Activated naive CD4-positive, alpha-beta T cell treated with anti-CD3 and anti-CD28 coated beads, Interleukin-2, amount 10 ng/mL, durations not matched to agents 7 days and 5 days (primary cell): ENCODE measurements at regions not wholly inside any gene's neighbourhood (a gene's known extent, or its start where the extent isn't known, plus 50 kb on each side); places are given as distances from the start of the nearest gene placed in this dataset.

Experiments used
- CTCF ChIA-PET: fragments of 350-600 bp; sonication (Branson Sonifier 250); formaldehyde crosslinking; loops from one replicate; lab custom pipeline; 2021; ENCODE audit warnings: antibody characterized with exemption; lab: Charles Lee
- DNase-seq: peaks from one replicate; pipeline ENCODE4 v3.0.0-alpha.2; 2020
- H3K27ac Mint-ChIP-seq: one replicate; pipeline ENCODE4 v1.8.0; 2021; ENCODE audit warnings: mild to moderate bottlenecking, moderate library complexity, mixed read lengths
- H3K27me3 Mint-ChIP-seq: one replicate; pipeline ENCODE4 v1.8.0; 2021; ENCODE audit warnings: mild to moderate bottlenecking, mixed read lengths
- H3K36me3 Mint-ChIP-seq: one replicate; pipeline ENCODE4 v1.8.0; 2021; ENCODE audit warnings: mixed read lengths
- H3K4me1 Mint-ChIP-seq: one replicate; pipeline ENCODE4 v1.8.0; 2021; ENCODE audit warnings: mixed read lengths
- H3K4me3 Mint-ChIP-seq: one replicate; pipeline ENCODE4 v1.8.0; 2021; ENCODE audit warnings: mild to moderate bottlenecking, moderate library complexity, mixed read lengths
- H3K9me3 Mint-ChIP-seq: one replicate; pipeline ENCODE4 v1.8.0; 2021; ENCODE audit warnings: mixed read lengths

- H3K4me3 Mint-ChIP-seq, result no peak overlapping the region
- no peak for DNase-seq
- no peaks in the 10 kb centered on the region for H3K27me3 Mint-ChIP-seq
- no peaks in the 10 kb centered on the region for H3K36me3 Mint-ChIP-seq
- no peaks in the 10 kb centered on the region for H3K9me3 Mint-ChIP-seq
- CTCF ChIA-PET, result no interaction called here
- no peak overlapping the region for H3K27ac Mint-ChIP-seq
- no peaks in the 10 kb centered on the region for H3K4me1 Mint-ChIP-seq
Measured at GRCh38 chr2:138116456-138116855, 152.2 kb downstream of the HNMT start.

GRCh38 chr2:138121666-138122661 is 157.7 kb downstream of the HNMT start:
- Mint-ChIP-seq H3K27me3 (no peaks in the 10 kb centered on the region), H3K4me1 (no peaks in the 10 kb centered on the region), H3K27ac (no peak overlapping the region), H3K4me3 (no peak overlapping the region), H3K9me3 (no peaks in the 10 kb centered on the region), H3K36me3 (no peaks in the 10 kb centered on the region)
- CTCF ChIA-PET, result no interaction called here
- no peak for DNase-seq

DNA sequence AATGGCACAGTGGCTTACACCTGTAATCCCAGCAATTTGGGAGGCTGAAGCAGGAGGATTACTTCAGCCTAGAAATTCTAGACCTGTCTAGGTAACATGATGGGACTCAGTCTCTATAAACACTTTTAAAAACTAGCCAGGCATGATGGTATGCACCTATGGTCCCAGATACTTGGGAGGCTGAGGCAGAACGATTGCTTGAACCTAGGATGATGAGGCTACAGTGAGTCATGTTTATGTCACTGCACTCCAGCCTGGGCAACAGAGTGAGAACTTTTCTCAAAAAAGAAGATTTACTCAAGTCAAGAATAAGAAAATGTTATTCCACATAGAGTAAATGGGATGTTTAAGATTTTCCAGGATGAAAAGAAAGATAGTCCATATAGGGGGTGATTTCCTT is 158.6 kb downstream of the HNMT start:
- Mint-ChIP-seq H3K4me3 (no peak overlapping the region), H3K27ac (no peak overlapping the region), H3K27me3 (no peaks in the 10 kb centered on the region), H3K9me3 (no peaks in the 10 kb centered on the region), H3K4me1 (no peaks in the 10 kb centered on the region), H3K36me3 (no peaks in the 10 kb centered on the region)
- no peak for DNase-seq
- CTCF ChIA-PET, result no interaction called here

DNA sequence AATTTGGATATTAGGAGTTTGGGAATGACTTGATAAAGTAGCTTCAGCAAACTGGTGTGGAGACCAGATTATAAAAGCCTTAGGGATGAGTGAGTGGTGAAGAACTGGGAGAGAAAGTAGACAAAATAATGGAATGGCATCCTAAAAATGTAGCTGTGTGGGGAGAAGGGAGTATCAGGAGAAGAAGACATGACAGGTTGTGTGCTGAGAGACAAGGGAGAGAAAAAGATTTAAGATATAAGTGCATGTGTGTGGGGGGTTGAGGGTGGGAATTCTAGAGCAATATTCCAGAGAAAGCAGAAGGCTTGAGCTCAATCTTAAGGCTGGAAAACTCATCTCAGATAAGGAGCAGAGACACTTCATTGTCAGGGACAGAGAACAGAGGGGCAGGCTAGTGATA is 159.5 kb downstream of the HNMT start:
- no peak for DNase-seq
- Mint-ChIP-seq H3K4me3 (no peak overlapping the region), H3K27ac (no peak overlapping the region), H3K27me3 (no peaks in the 10 kb centered on the region), H3K4me1 (no peaks in the 10 kb centered on the region), H3K36me3 (no peaks in the 10 kb centered on the region), H3K9me3 (no peaks in the 10 kb centered on the region)
- CTCF ChIA-PET, result no interaction called here

- Mint-ChIP-seq H3K4me3 (no peak overlapping the region), H3K27ac (no peak overlapping the region), H3K36me3 (no peaks in the 10 kb centered on the region), H3K27me3 (no peaks in the 10 kb centered on the region), H3K4me1 (no peaks in the 10 kb centered on the region), H3K9me3 (no peaks in the 10 kb centered on the region)
- CTCF ChIA-PET, result no interaction called here
- no peak for DNase-seq
Measured at GRCh38 chr2:138124521-138124920, 160.2 kb downstream of the HNMT start.

GRCh38 chr2:138125306-138126288 is 161.3 kb downstream of the HNMT start:
- Mint-ChIP-seq H3K4me1 (no peaks in the 10 kb centered on the region), H3K9me3 (no peaks in the 10 kb centered on the region), H3K27ac (no peak overlapping the region), H3K27me3 (no peaks in the 10 kb centered on the region), H3K4me3 (no peak overlapping the region), H3K36me3 (no peaks in the 10 kb centered on the region)
- DNase-seq, result no peak
- CTCF ChIA-PET, result no interaction called here

DNA sequence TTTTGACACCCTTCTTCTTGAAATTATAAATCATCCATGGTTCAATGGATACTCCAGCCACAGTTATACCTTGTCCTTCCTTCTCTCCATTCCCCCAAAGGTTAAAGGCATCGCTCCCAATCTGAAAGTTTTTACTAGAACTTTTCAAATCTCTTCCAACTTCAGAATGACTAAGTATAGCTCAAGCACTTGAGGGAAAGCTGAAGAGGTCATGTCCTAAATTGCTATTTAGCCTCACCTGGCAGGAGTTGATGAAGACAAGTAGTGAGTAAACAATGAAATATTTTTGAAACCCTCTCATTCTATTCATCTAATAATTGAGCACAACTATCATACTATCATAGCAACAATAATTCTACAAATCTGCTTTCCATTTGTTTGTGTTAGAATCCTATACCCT is 167.8 kb downstream of the HNMT start:
- no peaks in the 10 kb centered on the region for H3K4me1 Mint-ChIP-seq
- H3K4me3 Mint-ChIP-seq, result no peak overlapping the region
- H3K9me3 Mint-ChIP-seq, result no peaks in the 10 kb centered on the region
- H3K36me3 Mint-ChIP-seq, result no peaks in the 10 kb centered on the region
- no peaks in the 10 kb centered on the region for H3K27me3 Mint-ChIP-seq
- H3K27ac Mint-ChIP-seq, result no peak overlapping the region
- CTCF ChIA-PET, result no interaction called here
- DNase-seq, result no peak

GRCh38 chr2:138137949-138138348 is 173.7 kb downstream of the HNMT start:
- CTCF ChIA-PET, result no interaction called here
- H3K9me3 Mint-ChIP-seq, result no peaks in the 10 kb centered on the region
- no peaks in the 10 kb centered on the region for H3K36me3 Mint-ChIP-seq
- no peak for DNase-seq
- H3K27me3 Mint-ChIP-seq, result no peaks in the 10 kb centered on the region
- H3K27ac Mint-ChIP-seq, result no peak overlapping the region
- H3K4me1 Mint-ChIP-seq, result no peaks in the 10 kb centered on the region
- no peak overlapping the region for H3K4me3 Mint-ChIP-seq

- no peak for DNase-seq
- no peaks in the 10 kb centered on the region for H3K4me1 Mint-ChIP-seq
- no peak overlapping the region for H3K4me3 Mint-ChIP-seq
- no peaks in the 10 kb centered on the region for H3K27me3 Mint-ChIP-seq
- H3K36me3 Mint-ChIP-seq, result no peaks in the 10 kb centered on the region
- CTCF ChIA-PET, result no interaction called here
- no peak overlapping the region for H3K27ac Mint-ChIP-seq
- no peaks in the 10 kb centered on the region for H3K9me3 Mint-ChIP-seq
Measured at GRCh38 chr2:138147796-138148195, 183.5 kb downstream of the HNMT start.

DNA sequence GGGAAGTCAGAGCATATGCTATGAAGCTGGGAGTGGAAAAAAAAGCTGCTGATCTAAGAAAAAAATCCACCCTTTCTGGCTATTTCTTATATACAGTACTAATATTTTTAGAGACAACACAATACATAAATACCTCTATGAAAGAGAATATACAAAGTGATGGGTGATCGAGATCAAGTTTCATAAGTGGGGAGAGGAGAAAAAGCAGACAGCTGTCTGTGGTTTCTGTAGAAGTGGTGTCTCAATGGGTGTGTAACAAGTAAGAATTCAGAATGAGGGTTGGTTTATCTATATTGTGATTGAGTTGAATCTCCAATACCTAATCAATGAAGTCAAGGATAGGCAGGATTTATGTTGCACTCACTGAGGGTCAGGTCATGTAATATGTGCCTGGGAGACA is 191.0 kb downstream of the HNMT start:
- CTCF ChIA-PET, result no interaction called here

DNA sequence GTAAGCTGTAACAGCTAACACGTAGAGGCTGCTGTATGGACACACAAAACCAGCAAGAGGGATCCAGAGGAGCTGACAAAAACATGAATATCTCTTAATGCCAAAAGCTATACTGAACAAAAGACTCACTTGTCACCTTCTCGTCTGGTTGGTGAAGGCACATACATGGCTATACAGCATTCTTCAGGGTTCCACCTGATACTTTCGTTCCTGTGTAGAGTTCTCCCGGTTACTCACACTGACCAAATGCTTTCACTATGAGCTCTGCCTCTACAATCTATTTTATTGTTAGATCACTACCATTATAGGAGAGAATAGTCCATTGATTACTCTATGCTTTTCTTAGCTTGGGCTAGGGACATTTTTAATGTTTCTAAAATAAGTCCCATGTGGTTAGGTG is 193.1 kb downstream of the HNMT start:
- DNase-seq, result no peak
- no peaks in the 10 kb centered on the region for H3K27me3 Mint-ChIP-seq
- H3K9me3 Mint-ChIP-seq, result no peaks in the 10 kb centered on the region
- no peaks in the 10 kb centered on the region for H3K36me3 Mint-ChIP-seq
- CTCF ChIA-PET, result no interaction called here
- no peaks in the 10 kb centered on the region for H3K4me1 Mint-ChIP-seq
- no peak overlapping the region for H3K4me3 Mint-ChIP-seq
- no peak overlapping the region for H3K27ac Mint-ChIP-seq

More for the DNA sequence above, 191.0 kb downstream of the HNMT start:
- Mint-ChIP-seq H3K36me3 (no peaks in the 10 kb centered on the region), H3K27ac (no peak overlapping the region), H3K9me3 (no peaks in the 10 kb centered on the region), H3K4me1 (no peaks in the 10 kb centered on the region), H3K4me3 (no peak overlapping the region), H3K27me3 (no peaks in the 10 kb centered on the region)
- no peak for DNase-seq

DNA sequence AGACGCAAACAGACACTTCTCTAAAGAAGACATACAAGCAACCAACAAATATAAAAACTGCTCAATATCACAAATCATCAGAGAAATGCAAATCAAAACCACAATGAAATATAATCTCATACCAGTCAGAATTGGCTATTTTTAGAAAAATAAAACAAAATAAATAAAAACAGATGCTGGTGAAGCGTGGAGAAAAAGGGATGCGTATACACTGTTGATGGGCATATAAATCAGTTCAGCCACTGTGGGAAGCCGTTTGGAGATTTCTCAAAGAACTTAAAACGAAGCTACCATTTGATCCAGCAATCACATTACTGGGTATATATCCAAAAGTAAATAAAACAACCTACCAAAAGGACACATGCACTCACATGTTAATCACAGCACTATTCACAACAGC is 206.2 kb downstream of the HNMT start:
- H3K9me3 Mint-ChIP-seq, result no peaks in the 10 kb centered on the region
- H3K36me3 Mint-ChIP-seq, result no peaks in the 10 kb centered on the region
- CTCF ChIA-PET, result no interaction called here
- no peak overlapping the region for H3K27ac Mint-ChIP-seq
- H3K4me1 Mint-ChIP-seq, result no peaks in the 10 kb centered on the region
- H3K4me3 Mint-ChIP-seq, result no peak overlapping the region
- no peak for DNase-seq
- no peaks in the 10 kb centered on the region for H3K27me3 Mint-ChIP-seq

DNA sequence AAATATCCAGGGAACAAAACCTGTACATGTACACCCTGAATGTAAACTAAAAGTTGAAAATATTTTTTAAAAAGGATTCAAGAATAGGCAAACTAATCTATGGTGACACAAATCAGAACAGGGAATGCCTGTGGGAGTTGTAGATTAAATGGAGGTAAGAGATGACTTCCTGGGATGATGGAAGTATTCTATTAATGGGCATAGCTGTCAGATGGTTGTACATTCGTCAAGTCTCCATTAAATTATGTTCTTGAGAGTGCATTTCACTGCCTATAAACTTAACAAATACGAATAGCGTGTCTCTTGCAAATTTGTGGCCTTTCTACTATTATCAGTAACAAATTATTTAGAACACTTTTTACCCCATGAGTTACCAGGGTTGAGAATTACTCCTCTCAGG is 207.0 kb downstream of the HNMT start:
- no peaks in the 10 kb centered on the region for H3K27me3 Mint-ChIP-seq
- H3K9me3 Mint-ChIP-seq, result no peaks in the 10 kb centered on the region
- DNase-seq, result no peak
- H3K4me3 Mint-ChIP-seq, result no peak overlapping the region
- CTCF ChIA-PET, result no interaction called here
- no peaks in the 10 kb centered on the region for H3K4me1 Mint-ChIP-seq
- no peak overlapping the region for H3K27ac Mint-ChIP-seq
- H3K36me3 Mint-ChIP-seq, result no peaks in the 10 kb centered on the region

DNA sequence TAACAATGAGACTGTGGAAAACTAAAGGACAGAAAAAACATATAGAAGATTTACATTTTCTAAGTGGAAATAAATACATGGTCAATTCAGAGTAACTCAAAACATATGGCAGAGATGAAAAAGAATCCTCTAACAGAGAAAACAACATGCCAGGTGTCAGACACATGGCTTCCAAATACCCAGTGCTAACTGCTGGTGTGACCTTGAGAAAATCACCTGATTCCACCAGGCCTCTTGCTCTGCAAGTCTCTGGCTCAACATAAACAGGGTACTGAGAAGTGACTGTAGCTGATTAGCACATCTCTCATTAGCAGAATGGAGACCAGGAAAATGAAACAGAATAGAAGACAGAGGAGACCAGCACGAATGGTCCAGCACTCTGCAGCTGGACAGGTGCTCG is 210.8 kb downstream of the HNMT start:
- Mint-ChIP-seq H3K9me3 (no peaks in the 10 kb centered on the region), H3K36me3 (no peaks in the 10 kb centered on the region), H3K27me3 (no peaks in the 10 kb centered on the region), H3K4me1 (no peaks in the 10 kb centered on the region), H3K4me3 (no peak overlapping the region), H3K27ac (no peak overlapping the region)
- CTCF ChIA-PET, result no interaction called here
- no peak for DNase-seq
